ENCODE measurements at regions not wholly inside any gene's neighbourhood (a gene's known extent, or its start where the extent isn't known, plus 50 kb on each side); places are given as distances from the start of the nearest gene placed in this dataset.

- DNase-seq (ENCODE audit: low read depth), result no peak
Measured at GRCh38 chr18:78566720-78567119, 412.9 kb upstream of the SALL3 start.

GRCh38 chr18:78571063-78571785, 408.4 kb upstream of the SALL3 start:
- no peak for DNase-seq (ENCODE audit: low read depth)

GRCh38 chr18:78571831-78572347, 407.7 kb upstream of the SALL3 start:
- no peak for DNase-seq (ENCODE audit: low read depth)

- no peak for DNase-seq (ENCODE audit: low read depth)
Measured at GRCh38 chr18:78573773-78574172, 405.8 kb upstream of the SALL3 start.

GRCh38 chr18:78576967-78577366, 402.7 kb upstream of the SALL3 start:
- DNase-seq (ENCODE audit: low read depth), result no peak

- DNase-seq (ENCODE audit: low read depth), result no peak
Measured at GRCh38 chr18:78579449-78579848, 400.2 kb upstream of the SALL3 start.

GRCh38 chr18:78579854-78580577, 399.6 kb upstream of the SALL3 start:
- DNase-seq (ENCODE audit: low read depth), result no peak

- no peak for DNase-seq (ENCODE audit: low read depth)
Measured at GRCh38 chr18:78580835-78581339, 398.7 kb upstream of the SALL3 start.

- no peak for DNase-seq (ENCODE audit: low read depth)
Measured at GRCh38 chr18:78582181-78582709, 397.4 kb upstream of the SALL3 start.

GRCh38 chr18:78582898-78583738, 396.5 kb upstream of the SALL3 start:
- no peak for DNase-seq (ENCODE audit: low read depth)

GRCh38 chr18:78583739-78584458, 395.7 kb upstream of the SALL3 start:
- no peak for DNase-seq (ENCODE audit: low read depth)

GRCh38 chr18:78584459-78585022, 395.1 kb upstream of the SALL3 start:
- no peak for DNase-seq (ENCODE audit: low read depth)

- DNase-seq (ENCODE audit: low read depth), result no peak
Measured at GRCh38 chr18:78586586-78586985, 393.0 kb upstream of the SALL3 start.

GRCh38 chr18:78587096-78587495, 392.5 kb upstream of the SALL3 start:
- no peak for DNase-seq (ENCODE audit: low read depth)

GRCh38 chr18:78587626-78588600, 391.7 kb upstream of the SALL3 start:
- DNase-seq (ENCODE audit: low read depth), result no peak

GRCh38 chr18:78589916-78590437, 389.6 kb upstream of the SALL3 start:
- no peak for DNase-seq (ENCODE audit: low read depth)

GRCh38 chr18:78595453-78595852, 384.2 kb upstream of the SALL3 start:
- no peak for DNase-seq (ENCODE audit: low read depth)

- DNase-seq (ENCODE audit: low read depth), result no peak
Measured at GRCh38 chr18:78595924-78596573, 383.6 kb upstream of the SALL3 start.

- DNase-seq (ENCODE audit: low read depth), result no peak
Measured at GRCh38 chr18:78596794-78597345, 382.7 kb upstream of the SALL3 start.
